ENCODE measurements at regions not wholly inside any gene's neighbourhood (a gene's known extent, or its start where the extent isn't known, plus 50 kb on each side); places are given as distances from the start of the nearest gene placed in this dataset.

- no peak for TF ChIP-seq TCF7L2 (IDR thresholded peaks at IDR 0.05; ENCODE audit: borderline replicate concordance, extremely low read depth, insufficient read depth, insufficient read length)
- no peak for TF ChIP-seq CBX3 (IDR thresholded peaks at IDR 0.05; ENCODE audit: low read depth)
- TF ChIP-seq FOSL1 (IDR thresholded peaks at IDR 0.05; ENCODE audit: low read depth), result no peak
Measured at GRCh38 chr5:107135391-107135790, 535.3 kb downstream of the EFNA5 start (continued).

GRCh38 chr5:107134931-107135330, 535.8 kb downstream of the EFNA5 start:
- Histone ChIP-seq H3K79me2 (ENCODE audit: insufficient read depth, low read length) (no peaks in the 10 kb centered on the region), H3K9me2 (ENCODE audit: insufficient read depth) (no peaks in the 10 kb centered on the region), H3K4me1 (ENCODE audit: control insufficient read depth in 1 of 2, insufficient read depth in 2 of 2, low read length in 2 of 2) (no peaks in the 10 kb centered on the region), H3K9me3 (ENCODE audit: control insufficient read depth in 1 of 2, insufficient read depth in 1 of 2, low read depth in 1 of 2, low read length in 2 of 2) (no peaks in the 10 kb centered on the region), H4K20me1 (ENCODE audit: insufficient read depth) (no peaks in the 10 kb centered on the region), H3K4me3 (replicated peaks in 1 of 2; ENCODE audit: low read depth in 1 of 2, low read length in 2 of 2) (no peak overlapping the region), H2AFZ (ENCODE audit: low read depth, low read length, poor library complexity, severe bottlenecking) (no peak overlapping the region), H3K4me2 (ENCODE audit: low read length) (no peak overlapping the region), H3K27me3 (ENCODE audit: insufficient read depth, low read length) (no peaks in the 10 kb centered on the region), H3K36me3 (ENCODE audit: control insufficient read depth in 1 of 2, insufficient read depth in 2 of 2, low read length in 2 of 2) (no peaks in the 10 kb centered on the region), H3K27ac (ENCODE audit: low read depth, low read length) (no peak overlapping the region), H3K9ac (ENCODE audit: low read length) (no peak overlapping the region)
- POLR2A ChIA-PET, result no interaction called here
- BruUV-seq (replicated peaks), result no TSS peak
- DNase-seq (ENCODE audit: low read depth, low spot score), result no peak
- intact Hi-C loops (cut with micrococcal nuclease), result no loop called here
- CTCF ChIA-PET, result no interaction called here
- no peak for TF ChIP-seq MAX (IDR thresholded peaks at IDR 0.05)
- no peak for TF ChIP-seq FOSL1 (IDR thresholded peaks at IDR 0.05; ENCODE audit: low read depth)
- TF ChIP-seq REST (IDR thresholded peaks at IDR 0.05; ENCODE audit: low read depth), result no peak
- no peak for TF ChIP-seq CEBPB (IDR thresholded peaks at IDR 0.05; ENCODE audit: low read depth)
- TF ChIP-seq EZH2 (IDR thresholded peaks at IDR 0.05), result no peak
- no peak for TF ChIP-seq EGR1 (IDR thresholded peaks at IDR 0.05; ENCODE audit: low read depth)
- TF ChIP-seq CBX3 (IDR thresholded peaks at IDR 0.05; ENCODE audit: low read depth), result no peak
- RAD21 ChIA-PET (ENCODE audit: low non-redundant PET in 1 of 2, low total read pairs in 2 of 2, uncharacterized antibody in 2 of 2, unreplicated experiment in 2 of 2), result no interaction called here
- no peak for ATAC-seq

All from HCT116 (cell line).